SU-DHL-6 (cell line): ENCODE measurements at regions not wholly inside any gene's neighbourhood (a gene's known extent, or its start where the extent isn't known, plus 50 kb on each side); places are given as distances from the start of the nearest gene placed in this dataset.

ENCODE experiments used
- EZH2phosphoT487 ChIP-seq: fragments of 200-600 bp; sonication (generic), shearing (Covaris generic); conservative IDR thresholded peaks from 2 replicates; pipeline ENCODE4 v1.6.1; 2018; ENCODE audit warnings: mild to moderate bottlenecking, antibody characterized with exemption, low read length, moderate library complexity, mixed read lengths
- TF ChIP-seq, protein P1 (sequence below): fragments of 200-600 bp; sonication (generic); IDR thresholded peaks from one replicate; pipeline ENCODE4 v1.5.1; 2017; ENCODE audit warnings: antibody characterized with exemption, mild to moderate bottlenecking, low read length, moderate library complexity; ENCODE audit not compliant: insufficient read depth, poor library complexity, severe bottlenecking

DNA sequence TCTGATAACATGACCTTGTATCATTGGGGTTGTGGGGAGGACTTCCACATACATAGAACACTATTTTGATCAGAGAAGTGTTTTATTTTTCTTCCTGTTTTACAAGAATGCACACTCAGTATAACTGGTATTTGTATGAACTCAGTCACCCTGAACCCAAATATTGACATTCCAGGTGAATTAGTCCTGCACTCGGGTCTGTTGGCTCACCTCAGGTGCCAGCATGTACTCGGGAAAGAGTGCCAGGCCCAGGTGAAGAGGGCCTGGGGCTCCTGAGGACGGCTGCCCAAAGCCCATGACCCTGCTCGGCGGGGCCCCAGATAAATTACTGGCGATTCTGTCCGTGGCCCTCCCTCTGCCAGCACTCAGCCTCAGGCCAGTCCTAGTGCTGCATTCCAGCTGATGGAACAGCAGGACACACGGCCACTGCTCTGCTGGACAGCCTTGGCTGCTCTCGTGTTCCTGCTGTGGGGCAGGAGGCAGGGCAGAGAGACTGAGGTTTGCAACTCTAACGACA, 75.4 kb upstream of the TMPRSS2 start:
- TF ChIP-seq, protein P1, sequence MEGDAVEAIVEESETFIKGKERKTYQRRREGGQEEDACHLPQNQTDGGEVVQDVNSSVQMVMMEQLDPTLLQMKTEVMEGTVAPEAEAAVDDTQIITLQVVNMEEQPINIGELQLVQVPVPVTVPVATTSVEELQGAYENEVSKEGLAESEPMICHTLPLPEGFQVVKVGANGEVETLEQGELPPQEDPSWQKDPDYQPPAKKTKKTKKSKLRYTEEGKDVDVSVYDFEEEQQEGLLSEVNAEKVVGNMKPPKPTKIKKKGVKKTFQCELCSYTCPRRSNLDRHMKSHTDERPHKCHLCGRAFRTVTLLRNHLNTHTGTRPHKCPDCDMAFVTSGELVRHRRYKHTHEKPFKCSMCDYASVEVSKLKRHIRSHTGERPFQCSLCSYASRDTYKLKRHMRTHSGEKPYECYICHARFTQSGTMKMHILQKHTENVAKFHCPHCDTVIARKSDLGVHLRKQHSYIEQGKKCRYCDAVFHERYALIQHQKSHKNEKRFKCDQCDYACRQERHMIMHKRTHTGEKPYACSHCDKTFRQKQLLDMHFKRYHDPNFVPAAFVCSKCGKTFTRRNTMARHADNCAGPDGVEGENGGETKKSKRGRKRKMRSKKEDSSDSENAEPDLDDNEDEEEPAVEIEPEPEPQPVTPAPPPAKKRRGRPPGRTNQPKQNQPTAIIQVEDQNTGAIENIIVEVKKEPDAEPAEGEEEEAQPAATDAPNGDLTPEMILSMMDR, result no peak
- no peak for TF ChIP-seq EZH2phosphoT487
